ENCODE measurements at regions not wholly inside any gene's neighbourhood (a gene's known extent, or its start where the extent isn't known, plus 50 kb on each side); places are given as distances from the start of the nearest gene placed in this dataset.
"Not testable (repeated sequence)": the region's sequence is repeated elsewhere in the genome, so short reads cannot be mapped to it uniquely, and the experiment has no call there.

DNA sequence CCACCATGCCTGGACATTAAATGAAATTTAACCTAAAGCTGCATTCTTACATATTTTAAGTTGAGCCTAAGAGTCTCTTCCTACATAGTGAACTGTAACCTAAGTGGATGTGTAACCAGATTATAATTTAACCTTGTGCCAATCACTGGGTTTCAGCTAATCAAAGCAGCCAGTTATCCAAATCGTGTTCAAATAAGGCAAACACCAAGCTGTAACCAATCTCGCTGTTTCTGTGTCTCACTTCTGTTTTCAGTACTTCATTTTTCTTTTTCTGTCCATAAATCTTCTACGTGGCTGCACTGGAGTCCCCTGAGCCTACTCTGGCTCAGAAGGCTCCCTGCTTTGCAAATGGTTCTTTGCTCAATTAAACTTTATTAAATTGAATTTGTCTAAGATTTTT is 186.1 kb upstream of the CNTN6 start:
- H3K4me1 ChIP-seq (ENCODE audit: insufficient read depth, low read length): no peaks in the 10 kb centered on the region
- DNase-seq: no peak
- no peaks in the 10 kb centered on the region for H3K36me3 ChIP-seq (ENCODE audit: insufficient read depth, low read length)
- no peak overlapping the region for H3K4me3 ChIP-seq (ENCODE audit: low read depth in 1 of 2, low read length in 2 of 2)
- peaks cover 10% of the 10 kb centered on the region for H3K9me3 ChIP-seq (ENCODE audit: insufficient read depth, low read length, severe bottlenecking)
- no peak overlapping the region for H3K4me2 ChIP-seq (ENCODE audit: insufficient read depth, low read length)
- no peaks in the 10 kb centered on the region for H4K20me1 ChIP-seq (ENCODE audit: insufficient read depth, low read length)
- no peak for ATAC-seq (ENCODE audit: insufficient read depth, low read depth)
- H3K27ac ChIP-seq (ENCODE audit: low read length): no peak overlapping the region
- no peaks in the 10 kb centered on the region for H3K79me2 ChIP-seq (ENCODE audit: insufficient read depth, low read length)
- H2AFZ ChIP-seq (ENCODE audit: low read depth, low read length): no peak overlapping the region
- no peaks in the 10 kb centered on the region for H3K27me3 ChIP-seq (ENCODE audit: insufficient read depth, low read length, poor library complexity)
- H3K9ac ChIP-seq (ENCODE audit: low read depth, low read length): no peak overlapping the region
- TF ChIP-seq EZH2 (IDR thresholded peaks at IDR 0.05; ENCODE audit: borderline replicate concordance, low read depth, low read length, severe bottlenecking): no peak
- TF ChIP-seq, protein P1, sequence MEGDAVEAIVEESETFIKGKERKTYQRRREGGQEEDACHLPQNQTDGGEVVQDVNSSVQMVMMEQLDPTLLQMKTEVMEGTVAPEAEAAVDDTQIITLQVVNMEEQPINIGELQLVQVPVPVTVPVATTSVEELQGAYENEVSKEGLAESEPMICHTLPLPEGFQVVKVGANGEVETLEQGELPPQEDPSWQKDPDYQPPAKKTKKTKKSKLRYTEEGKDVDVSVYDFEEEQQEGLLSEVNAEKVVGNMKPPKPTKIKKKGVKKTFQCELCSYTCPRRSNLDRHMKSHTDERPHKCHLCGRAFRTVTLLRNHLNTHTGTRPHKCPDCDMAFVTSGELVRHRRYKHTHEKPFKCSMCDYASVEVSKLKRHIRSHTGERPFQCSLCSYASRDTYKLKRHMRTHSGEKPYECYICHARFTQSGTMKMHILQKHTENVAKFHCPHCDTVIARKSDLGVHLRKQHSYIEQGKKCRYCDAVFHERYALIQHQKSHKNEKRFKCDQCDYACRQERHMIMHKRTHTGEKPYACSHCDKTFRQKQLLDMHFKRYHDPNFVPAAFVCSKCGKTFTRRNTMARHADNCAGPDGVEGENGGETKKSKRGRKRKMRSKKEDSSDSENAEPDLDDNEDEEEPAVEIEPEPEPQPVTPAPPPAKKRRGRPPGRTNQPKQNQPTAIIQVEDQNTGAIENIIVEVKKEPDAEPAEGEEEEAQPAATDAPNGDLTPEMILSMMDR (IDR thresholded peaks at IDR 0.05; ENCODE audit: borderline replicate concordance, extremely low read depth, low read length, poor library complexity, severe bottlenecking): no peak

DNA sequence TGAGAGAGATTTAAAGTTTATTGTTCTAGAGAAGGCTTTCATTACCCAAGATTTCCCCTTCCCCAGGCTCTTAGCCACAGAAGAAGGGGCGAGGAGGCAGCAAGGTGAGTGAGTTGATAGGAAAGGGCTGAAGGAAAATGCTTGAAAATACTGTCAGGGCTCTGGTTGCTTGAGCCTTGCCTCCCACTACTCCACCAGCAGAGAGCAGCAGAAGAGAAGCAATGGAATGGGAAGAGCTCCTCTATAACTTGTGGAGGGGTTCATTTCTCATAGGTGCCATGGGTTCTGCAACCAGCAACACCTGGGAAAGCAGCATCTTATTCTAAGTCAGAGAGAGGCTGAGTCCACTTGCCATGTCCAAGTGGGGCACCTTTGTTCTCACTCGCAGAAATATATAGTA is 184.0 kb upstream of the CNTN6 start:
- H4K20me1 ChIP-seq (ENCODE audit: insufficient read depth, low read length): no peaks in the 10 kb centered on the region
- peaks cover 5% of the 10 kb centered on the region for H3K9me3 ChIP-seq (ENCODE audit: insufficient read depth, low read length, severe bottlenecking)
- no peaks in the 10 kb centered on the region for H3K27me3 ChIP-seq (ENCODE audit: insufficient read depth, low read length, poor library complexity)
- ATAC-seq (ENCODE audit: insufficient read depth, low read depth): no peak
- TF ChIP-seq, protein P1 (IDR thresholded peaks at IDR 0.05; ENCODE audit: borderline replicate concordance, extremely low read depth, low read length, poor library complexity, severe bottlenecking): peak; percentile 21
- no peak for TF ChIP-seq EZH2 (IDR thresholded peaks at IDR 0.05; ENCODE audit: borderline replicate concordance, low read depth, low read length, severe bottlenecking)
- no peaks in the 10 kb centered on the region for H3K36me3 ChIP-seq (ENCODE audit: insufficient read depth, low read length)
- no peak overlapping the region for H3K4me3 ChIP-seq (ENCODE audit: low read depth in 1 of 2, low read length in 2 of 2)
- DNase-seq: no peak
- no peak overlapping the region for H3K27ac ChIP-seq (ENCODE audit: low read length)
- no peaks in the 10 kb centered on the region for H3K4me1 ChIP-seq (ENCODE audit: insufficient read depth, low read length)
- H2AFZ ChIP-seq (ENCODE audit: low read depth, low read length): no peak overlapping the region
- no peak overlapping the region for H3K9ac ChIP-seq (ENCODE audit: low read depth, low read length)
- no peak overlapping the region for H3K4me2 ChIP-seq (ENCODE audit: insufficient read depth, low read length)
- no peaks in the 10 kb centered on the region for H3K79me2 ChIP-seq (ENCODE audit: insufficient read depth, low read length)

DNA sequence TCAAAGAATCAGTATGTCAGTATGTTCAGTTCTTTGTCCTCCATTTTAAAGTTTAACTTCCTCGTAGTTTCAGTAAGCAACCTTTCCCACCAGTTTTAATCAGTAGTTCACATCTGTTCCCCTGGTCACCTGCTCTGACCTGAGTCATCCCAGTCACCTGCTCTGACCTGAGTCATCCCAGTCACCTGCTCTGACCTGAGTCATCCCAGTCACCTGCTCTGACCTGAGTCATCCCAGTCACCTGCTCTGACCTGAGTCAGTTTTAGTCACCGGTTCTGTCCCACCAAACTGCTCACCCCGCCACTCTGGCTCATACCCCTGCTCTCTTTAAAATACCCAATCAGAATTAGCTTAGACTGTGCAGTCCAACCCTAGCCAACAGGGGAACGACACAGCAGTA is 180.1 kb upstream of the CNTN6 start:
- H3K36me3 ChIP-seq (ENCODE audit: insufficient read depth, low read length); H3K4me3 ChIP-seq (ENCODE audit: low read depth in 1 of 2, low read length in 2 of 2); DNase-seq; H3K27me3 ChIP-seq (ENCODE audit: insufficient read depth, low read length, poor library complexity); H3K9ac ChIP-seq (ENCODE audit: low read depth, low read length); H3K4me2 ChIP-seq (ENCODE audit: insufficient read depth, low read length); H3K27ac ChIP-seq (ENCODE audit: low read length); H3K9me3 ChIP-seq (ENCODE audit: insufficient read depth, low read length, severe bottlenecking); H3K79me2 ChIP-seq (ENCODE audit: insufficient read depth, low read length); H4K20me1 ChIP-seq (ENCODE audit: insufficient read depth, low read length); H3K4me1 ChIP-seq (ENCODE audit: insufficient read depth, low read length); ATAC-seq (ENCODE audit: insufficient read depth, low read depth); H2AFZ ChIP-seq (ENCODE audit: low read depth, low read length): not testable (repeated sequence)

DNA sequence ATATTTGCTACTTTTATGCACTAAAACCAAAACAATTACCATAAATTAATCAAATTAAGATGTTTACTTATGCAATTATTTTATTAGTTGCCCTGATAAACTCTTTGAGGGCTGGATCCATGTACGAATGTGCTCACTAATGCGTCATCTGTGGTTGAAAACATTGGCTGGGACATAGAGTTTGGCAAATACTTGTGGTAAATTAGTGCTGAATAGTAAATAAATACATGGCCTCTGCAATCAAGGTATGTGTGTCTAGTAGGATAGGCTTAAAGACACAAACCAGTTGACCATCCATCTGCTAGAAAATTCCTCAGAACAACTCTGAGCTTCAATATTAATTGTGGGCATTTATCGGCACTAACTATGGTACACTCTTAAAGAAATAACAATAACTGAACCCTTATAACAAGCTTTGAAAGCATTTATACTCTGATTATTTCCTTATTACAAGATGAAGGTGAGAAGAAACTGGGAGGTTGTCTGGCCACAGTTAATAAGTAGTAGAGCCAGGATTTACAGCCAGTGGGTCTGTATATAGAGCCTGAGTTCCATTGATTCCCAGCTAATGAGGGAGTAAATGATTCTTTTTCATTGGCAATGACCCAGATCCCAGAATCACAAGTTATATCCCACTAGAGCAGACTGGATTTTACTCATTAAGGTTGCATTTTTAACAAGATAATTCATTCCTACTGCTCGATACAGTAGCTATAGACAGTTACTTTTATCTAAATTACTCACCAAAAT is 169.5 kb upstream of the CNTN6 start:
- no peak for TF ChIP-seq EZH2 (IDR thresholded peaks at IDR 0.05; ENCODE audit: borderline replicate concordance, low read depth, low read length, severe bottlenecking)
- TF ChIP-seq, protein P1 (IDR thresholded peaks at IDR 0.05; ENCODE audit: borderline replicate concordance, extremely low read depth, low read length, poor library complexity, severe bottlenecking): no peak
- H3K9ac ChIP-seq (ENCODE audit: low read depth, low read length): no peak overlapping the region
- ATAC-seq (ENCODE audit: insufficient read depth, low read depth) (no peak), DNase-seq (no peak)
- H3K9me3 ChIP-seq (ENCODE audit: insufficient read depth, low read length, severe bottlenecking): no peaks in the 10 kb centered on the region
- H3K4me1 ChIP-seq (ENCODE audit: insufficient read depth, low read length): no peaks in the 10 kb centered on the region
- no peaks in the 10 kb centered on the region for H3K79me2 ChIP-seq (ENCODE audit: insufficient read depth, low read length)
- H3K4me3 ChIP-seq (ENCODE audit: low read depth in 1 of 2, low read length in 2 of 2): no peak overlapping the region
- H3K27me3 ChIP-seq (ENCODE audit: insufficient read depth, low read length, poor library complexity): no peaks in the 10 kb centered on the region
- no peak overlapping the region for H3K4me2 ChIP-seq (ENCODE audit: insufficient read depth, low read length)
- no peaks in the 10 kb centered on the region for H3K36me3 ChIP-seq (ENCODE audit: insufficient read depth, low read length)
- H2AFZ ChIP-seq (ENCODE audit: low read depth, low read length): no peak overlapping the region
- H4K20me1 ChIP-seq (ENCODE audit: insufficient read depth, low read length): no peaks in the 10 kb centered on the region
- H3K27ac ChIP-seq (ENCODE audit: low read length): no peak overlapping the region
